Activated naive CD4-positive, alpha-beta T cell treated with anti-CD3 and anti-CD28 coated beads, Interleukin-2, amount 10 ng/mL, durations not matched to agents 7 days and 5 days (primary cell): ENCODE measurements at regions not wholly inside any gene's neighbourhood (a gene's known extent, or its start where the extent isn't known, plus 50 kb on each side); places are given as distances from the start of the nearest gene placed in this dataset.

Experiments
- CTCF ChIA-PET: fragments of 350-600 bp; sonication (Branson Sonifier 250); formaldehyde crosslinking; loops from one replicate; lab custom pipeline; 2021; ENCODE audit warnings: antibody characterized with exemption; lab: Charles Lee
- DNase-seq: peaks from one replicate; pipeline ENCODE4 v3.0.0-alpha.2; 2020
- H3K27ac Mint-ChIP-seq: one replicate; pipeline ENCODE4 v1.8.0; 2021; ENCODE audit warnings: mild to moderate bottlenecking, moderate library complexity, mixed read lengths
- H3K27me3 Mint-ChIP-seq: one replicate; pipeline ENCODE4 v1.8.0; 2021; ENCODE audit warnings: mild to moderate bottlenecking, mixed read lengths
- H3K36me3 Mint-ChIP-seq: one replicate; pipeline ENCODE4 v1.8.0; 2021; ENCODE audit warnings: mixed read lengths
- H3K4me1 Mint-ChIP-seq: one replicate; pipeline ENCODE4 v1.8.0; 2021; ENCODE audit warnings: mixed read lengths
- H3K4me3 Mint-ChIP-seq: one replicate; pipeline ENCODE4 v1.8.0; 2021; ENCODE audit warnings: mild to moderate bottlenecking, moderate library complexity, mixed read lengths
- H3K9me3 Mint-ChIP-seq: one replicate; pipeline ENCODE4 v1.8.0; 2021; ENCODE audit warnings: mixed read lengths

DNA sequence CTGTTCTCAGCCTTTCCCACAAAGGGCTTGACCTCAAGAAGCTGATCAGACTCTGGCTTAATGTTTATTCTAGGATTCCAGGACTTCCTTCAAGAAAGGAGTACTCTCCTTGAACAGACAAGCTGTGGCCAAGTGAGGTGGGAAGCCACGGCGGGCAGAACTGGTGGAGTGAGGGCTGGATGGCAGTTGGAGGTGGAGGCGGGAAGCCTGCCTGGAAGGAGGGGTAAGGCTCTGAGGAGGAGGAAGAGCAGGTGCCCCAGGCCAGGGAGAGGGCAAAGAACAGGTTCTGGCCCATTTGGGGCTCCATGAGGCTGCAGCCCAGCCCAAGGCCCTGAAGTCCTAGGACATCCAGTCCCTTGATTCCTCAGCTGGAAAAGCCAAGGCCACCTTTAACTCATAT lies 143.9 kb downstream of the CYP26B1 start:
- H3K9me3 Mint-ChIP-seq: no peaks in the 10 kb centered on the region
- no peak for DNase-seq
- H3K27me3 Mint-ChIP-seq: peaks cover 4% of the 10 kb centered on the region
- no peak overlapping the region for H3K27ac Mint-ChIP-seq
- no peaks in the 10 kb centered on the region for H3K4me1 Mint-ChIP-seq
- no peaks in the 10 kb centered on the region for H3K36me3 Mint-ChIP-seq
- CTCF ChIA-PET: no interaction called here
- H3K4me3 Mint-ChIP-seq: no peak overlapping the region

DNA sequence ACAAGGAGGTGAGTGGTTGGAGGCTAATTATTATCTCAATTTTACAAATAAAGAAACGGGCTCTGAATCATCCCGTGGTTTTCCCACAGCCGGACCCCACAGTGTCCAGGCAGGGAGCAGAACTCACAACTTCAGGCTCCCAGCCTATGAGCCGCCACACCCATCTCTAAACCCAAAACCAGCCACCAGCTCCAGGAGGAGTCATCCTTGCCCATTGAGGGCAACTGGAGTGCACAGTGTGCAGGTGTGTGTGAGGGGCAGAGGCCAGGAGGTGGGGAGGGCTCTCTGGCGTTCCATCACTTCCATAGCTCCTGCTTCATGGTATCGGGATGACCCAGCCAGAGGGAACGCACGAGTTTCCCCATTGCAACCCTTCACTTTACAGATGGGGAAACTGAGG lies 144.5 kb downstream of the CYP26B1 start:
- CTCF ChIA-PET: no interaction called here
- no peaks in the 10 kb centered on the region for H3K36me3 Mint-ChIP-seq
- no peak overlapping the region for H3K27ac Mint-ChIP-seq
- peaks cover 4% of the 10 kb centered on the region for H3K27me3 Mint-ChIP-seq
- no peak overlapping the region for H3K4me3 Mint-ChIP-seq
- no peaks in the 10 kb centered on the region for H3K4me1 Mint-ChIP-seq
- no peak for DNase-seq
- H3K9me3 Mint-ChIP-seq: no peaks in the 10 kb centered on the region

DNA sequence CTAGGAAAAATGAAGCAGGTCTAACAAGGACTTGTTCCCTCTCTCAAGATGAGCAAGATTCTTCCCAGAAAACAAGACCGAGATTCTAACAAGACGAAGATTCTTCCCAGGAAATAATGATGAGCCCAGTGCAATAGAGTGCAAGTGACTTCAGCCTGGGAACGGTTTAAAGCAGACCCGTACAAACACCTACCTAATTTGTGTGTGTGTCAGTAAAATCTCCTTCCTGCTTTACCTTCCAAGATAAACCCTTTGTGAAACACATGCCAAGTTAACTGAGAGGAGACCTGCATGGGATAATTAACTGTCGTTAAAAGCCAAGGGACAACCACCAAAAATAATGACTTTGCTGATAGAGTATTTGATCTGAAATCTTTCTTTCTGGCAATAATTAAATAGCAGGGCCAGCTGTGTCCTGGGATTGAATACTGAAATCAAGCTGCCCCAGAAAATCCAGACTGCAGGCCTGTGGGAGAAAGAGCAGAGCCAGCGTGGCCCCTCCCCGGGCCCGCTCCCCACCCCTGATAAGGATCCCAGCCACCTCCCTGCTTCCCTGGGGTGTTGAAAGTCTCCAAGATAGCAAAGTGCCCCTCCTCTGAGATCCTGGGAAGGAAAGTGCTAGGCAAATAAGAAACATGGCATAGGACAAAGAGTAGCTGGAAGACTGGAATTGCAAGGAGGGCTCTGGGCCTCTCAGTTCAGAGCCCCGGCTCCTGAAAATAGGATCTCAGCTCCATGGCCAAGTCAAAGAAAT lies 145.5 kb downstream of the CYP26B1 start:
- no peaks in the 10 kb centered on the region for H3K9me3 Mint-ChIP-seq
- H3K27ac Mint-ChIP-seq: no peak overlapping the region
- no peak for DNase-seq
- H3K27me3 Mint-ChIP-seq: peaks cover 4% of the 10 kb centered on the region
- CTCF ChIA-PET: no interaction called here
- H3K4me1 Mint-ChIP-seq: no peaks in the 10 kb centered on the region
- no peak overlapping the region for H3K4me3 Mint-ChIP-seq
- H3K36me3 Mint-ChIP-seq: no peaks in the 10 kb centered on the region

DNA sequence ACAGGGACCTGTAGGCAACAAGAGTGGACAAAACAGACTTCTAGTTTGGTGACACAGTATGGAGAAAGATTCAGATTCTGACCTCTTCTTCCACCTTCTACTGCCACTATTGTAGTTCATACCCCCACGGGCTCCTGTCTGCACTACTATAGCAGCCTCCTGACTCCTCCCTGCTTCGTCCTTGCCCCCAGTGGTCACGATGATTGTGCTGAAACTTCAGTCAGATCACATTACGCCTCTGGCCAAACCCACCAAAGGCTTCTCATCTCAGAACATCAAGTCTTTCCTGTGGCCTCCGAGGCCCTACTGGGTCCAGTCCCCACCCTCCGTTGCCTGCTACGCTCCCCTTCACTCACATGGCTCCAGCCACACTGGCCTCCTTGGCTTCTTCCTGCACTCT lies 147.6 kb downstream of the CYP26B1 start:
- Mint-ChIP-seq H3K9me3 (no peaks in the 10 kb centered on the region), H3K27ac (no peak overlapping the region), H3K36me3 (no peaks in the 10 kb centered on the region), H3K4me3 (no peak overlapping the region), H3K27me3 (peaks cover 4% of the 10 kb centered on the region), H3K4me1 (no peaks in the 10 kb centered on the region)
- DNase-seq: no peak
- CTCF ChIA-PET: no interaction called here

DNA sequence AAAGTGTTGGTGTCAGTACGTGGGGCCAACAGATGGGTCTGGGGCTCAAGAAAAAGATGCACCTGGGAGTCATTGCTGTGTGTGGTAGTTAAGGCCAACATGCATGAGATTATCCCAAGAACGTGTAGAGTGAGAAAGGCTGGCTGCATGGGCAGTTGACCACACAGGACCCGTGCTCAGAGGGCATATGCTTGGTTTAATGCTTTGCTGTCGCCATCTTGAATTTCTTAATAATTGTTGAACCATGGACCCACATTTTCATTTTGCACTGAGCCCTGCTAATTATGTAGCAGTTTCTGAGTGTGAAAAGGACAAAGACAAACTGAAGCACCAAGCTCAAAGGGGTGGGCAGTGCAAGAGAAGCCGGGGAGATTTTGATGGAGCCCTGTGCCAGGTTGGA lies 148.1 kb downstream of the CYP26B1 start:
- H3K4me1 Mint-ChIP-seq: no peaks in the 10 kb centered on the region
- H3K36me3 Mint-ChIP-seq: no peaks in the 10 kb centered on the region
- H3K27ac Mint-ChIP-seq: no peak overlapping the region
- peaks cover 4% of the 10 kb centered on the region for H3K27me3 Mint-ChIP-seq
- no peak overlapping the region for H3K4me3 Mint-ChIP-seq
- H3K9me3 Mint-ChIP-seq: no peaks in the 10 kb centered on the region
- CTCF ChIA-PET: no interaction called here
- no peak for DNase-seq

DNA sequence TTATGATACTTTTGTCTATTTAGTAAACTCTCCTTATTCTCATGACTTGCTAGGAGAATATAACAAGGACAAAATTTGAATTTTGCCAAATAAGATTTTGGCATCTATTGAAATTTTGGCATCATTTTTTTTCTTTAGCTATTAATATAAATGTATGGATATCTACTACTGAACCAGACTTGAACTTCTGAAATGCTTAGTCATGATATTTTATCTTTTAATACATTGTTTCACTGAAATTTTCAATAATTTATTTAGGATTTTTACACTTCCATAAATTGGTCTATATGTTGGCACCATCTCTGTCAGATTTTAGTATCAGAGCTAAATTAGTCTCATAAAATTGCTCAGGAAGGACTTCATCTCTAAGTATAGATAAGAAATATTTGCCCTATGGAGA lies 149.8 kb downstream of the CYP26B1 start:
- DNase-seq: no peak
- Mint-ChIP-seq H3K4me3 (no peak overlapping the region), H3K36me3 (no peaks in the 10 kb centered on the region), H3K27ac (no peak overlapping the region), H3K4me1 (no peaks in the 10 kb centered on the region), H3K27me3 (peaks cover 4% of the 10 kb centered on the region), H3K9me3 (no peaks in the 10 kb centered on the region)
- CTCF ChIA-PET: no interaction called here

DNA sequence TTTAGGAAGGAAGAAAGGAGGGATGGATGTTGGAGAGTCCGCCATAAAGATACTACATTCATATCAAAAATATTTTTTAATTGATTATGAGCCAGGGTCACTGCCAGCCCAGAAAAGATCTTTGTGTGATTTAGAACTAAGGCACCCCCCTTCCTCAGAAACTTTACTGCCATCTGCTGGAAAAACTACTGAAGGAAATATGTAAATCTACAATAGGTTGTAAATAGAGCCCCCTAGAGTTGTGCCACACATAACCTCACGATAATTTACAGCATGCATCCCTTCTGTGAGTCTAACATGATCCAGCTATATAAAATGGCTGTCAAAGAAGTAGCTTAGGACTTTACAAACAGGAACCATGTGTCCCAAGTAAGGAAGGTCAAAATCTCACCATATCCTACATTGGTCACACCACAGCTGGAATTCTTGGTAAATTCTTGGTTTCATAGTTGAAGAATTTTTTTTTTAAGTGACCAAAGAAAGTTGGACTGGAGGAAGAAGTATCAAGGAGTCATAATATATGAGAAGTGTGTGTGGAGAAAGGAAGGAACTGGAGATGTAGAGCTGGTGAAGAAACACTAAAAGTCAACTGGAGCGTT lies 152.5 kb downstream of the CYP26B1 start:
- H3K4me1 Mint-ChIP-seq: no peaks in the 10 kb centered on the region
- no peak for DNase-seq
- H3K36me3 Mint-ChIP-seq: no peaks in the 10 kb centered on the region
- no peak overlapping the region for H3K27ac Mint-ChIP-seq
- CTCF ChIA-PET: no interaction called here
- no peaks in the 10 kb centered on the region for H3K9me3 Mint-ChIP-seq
- H3K4me3 Mint-ChIP-seq: no peak overlapping the region
- peaks cover 1% of the 10 kb centered on the region for H3K27me3 Mint-ChIP-seq

DNA sequence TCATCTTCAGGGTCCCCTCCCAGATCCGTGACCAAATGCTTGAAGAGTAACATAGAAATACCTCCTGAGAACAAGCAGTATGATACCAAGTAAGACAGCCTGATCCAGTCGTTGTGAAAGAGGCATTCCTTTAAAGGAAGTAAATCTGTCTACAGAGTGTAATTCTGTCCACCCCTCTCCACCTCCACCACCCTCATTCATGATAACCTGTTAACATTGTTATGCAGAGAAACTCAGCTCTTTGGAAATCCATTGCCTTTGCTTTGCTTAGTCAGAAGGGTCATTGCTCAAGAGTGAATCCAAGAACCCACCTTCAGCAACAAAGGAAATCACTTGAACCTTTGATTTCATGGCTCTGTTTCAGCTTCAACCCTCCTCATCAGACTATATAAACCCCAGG lies 155.6 kb downstream of the CYP26B1 start:
- no peaks in the 10 kb centered on the region for H3K9me3 Mint-ChIP-seq
- CTCF ChIA-PET: no interaction called here
- DNase-seq: no peak
- no peak overlapping the region for H3K4me3 Mint-ChIP-seq
- H3K4me1 Mint-ChIP-seq: no peaks in the 10 kb centered on the region
- H3K36me3 Mint-ChIP-seq: no peaks in the 10 kb centered on the region
- no peaks in the 10 kb centered on the region for H3K27me3 Mint-ChIP-seq
- H3K27ac Mint-ChIP-seq: no peak overlapping the region

DNA sequence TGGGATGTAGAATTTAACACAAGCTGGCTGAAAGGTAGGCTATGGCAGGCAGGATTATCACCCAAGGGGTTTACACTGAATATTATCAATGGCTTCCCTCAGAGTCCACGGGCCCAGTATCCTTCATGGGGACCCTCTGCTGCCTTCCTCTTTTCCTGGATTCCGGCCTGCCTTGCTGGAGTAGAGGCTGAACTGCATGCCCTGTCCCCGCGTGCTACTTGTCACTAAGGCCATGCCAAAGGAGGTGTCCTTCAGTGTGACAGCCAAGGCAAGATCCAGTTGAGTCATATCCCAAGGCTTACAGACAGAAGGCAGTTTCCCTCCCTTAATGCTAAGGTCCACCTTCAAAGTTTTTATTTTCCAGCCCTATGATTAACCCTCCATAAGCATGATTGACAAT lies 156.3 kb downstream of the CYP26B1 start:
- Mint-ChIP-seq H3K27me3 (no peaks in the 10 kb centered on the region), H3K9me3 (no peaks in the 10 kb centered on the region), H3K27ac (no peak overlapping the region), H3K4me3 (no peak overlapping the region), H3K4me1 (no peaks in the 10 kb centered on the region), H3K36me3 (no peaks in the 10 kb centered on the region)
- DNase-seq: no peak
- CTCF ChIA-PET: no interaction called here

DNA sequence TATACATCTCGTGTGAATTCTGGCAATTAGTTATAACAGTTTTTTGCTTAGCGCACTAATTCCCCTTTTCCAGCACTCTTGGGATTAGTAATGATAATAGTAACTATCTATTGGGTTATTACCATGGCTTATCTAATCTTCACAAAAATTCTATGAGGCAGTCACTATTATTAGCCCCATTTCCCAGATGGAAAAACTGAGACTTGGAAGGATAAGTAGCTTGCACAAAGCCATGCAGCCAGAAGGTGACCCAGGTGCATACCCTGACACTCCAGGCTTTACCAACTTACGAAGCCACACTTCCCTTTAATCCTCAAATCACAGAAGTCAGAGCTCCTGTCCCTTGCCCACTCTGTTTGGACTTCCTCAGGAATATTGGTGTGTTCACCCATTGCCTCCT lies 156.8 kb downstream of the CYP26B1 start:
- no peak overlapping the region for H3K27ac Mint-ChIP-seq
- DNase-seq: no peak
- H3K4me3 Mint-ChIP-seq: no peak overlapping the region
- no peaks in the 10 kb centered on the region for H3K4me1 Mint-ChIP-seq
- CTCF ChIA-PET: no interaction called here
- H3K9me3 Mint-ChIP-seq: no peaks in the 10 kb centered on the region
- H3K27me3 Mint-ChIP-seq: no peaks in the 10 kb centered on the region
- no peaks in the 10 kb centered on the region for H3K36me3 Mint-ChIP-seq

DNA sequence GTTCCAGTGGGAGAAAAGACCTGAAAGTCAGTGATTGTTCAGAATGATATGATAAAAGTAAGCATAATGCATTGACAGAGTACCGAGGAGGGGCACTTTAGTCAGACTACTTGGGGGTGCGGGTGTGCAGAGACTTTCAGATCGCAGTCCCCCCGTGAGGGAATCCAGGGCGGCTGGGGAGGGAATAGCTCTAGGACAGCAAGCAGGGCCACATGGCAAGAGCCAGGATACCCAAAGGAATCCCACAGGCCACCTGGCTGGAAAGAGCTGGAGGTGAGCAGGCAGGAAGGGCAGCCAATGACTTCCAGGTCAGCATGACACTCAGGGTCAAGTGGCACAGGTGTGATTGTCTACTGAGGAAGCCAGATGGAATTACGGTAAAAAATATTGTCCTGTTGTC lies 157.5 kb downstream of the CYP26B1 start:
- Mint-ChIP-seq H3K27ac (no peak overlapping the region), H3K27me3 (no peaks in the 10 kb centered on the region), H3K9me3 (no peaks in the 10 kb centered on the region), H3K4me1 (no peaks in the 10 kb centered on the region), H3K36me3 (no peaks in the 10 kb centered on the region), H3K4me3 (no peak overlapping the region)
- DNase-seq: no peak
- CTCF ChIA-PET: no interaction called here

DNA sequence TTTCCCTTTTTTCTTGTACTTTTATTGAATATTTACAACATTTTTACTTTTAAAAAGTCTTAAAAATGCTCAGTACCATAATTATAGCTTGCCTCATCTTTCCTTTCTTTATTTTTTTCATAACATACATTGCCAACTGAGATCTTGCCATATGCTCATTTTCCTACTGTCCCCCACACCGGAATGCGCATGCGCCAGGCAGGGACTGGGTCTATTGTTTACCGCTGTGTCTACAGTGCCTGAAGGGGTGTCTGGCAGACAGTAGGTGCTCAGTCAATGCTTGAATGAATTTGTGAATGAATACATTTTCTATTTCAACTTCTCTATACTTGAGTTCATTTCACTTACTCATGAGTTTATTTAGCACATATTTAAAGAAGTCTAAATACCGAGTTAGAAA lies 158.0 kb downstream of the CYP26B1 start:
- Mint-ChIP-seq H3K27ac (no peak overlapping the region), H3K36me3 (no peaks in the 10 kb centered on the region), H3K4me3 (no peak overlapping the region), H3K9me3 (no peaks in the 10 kb centered on the region), H3K4me1 (no peaks in the 10 kb centered on the region), H3K27me3 (no peaks in the 10 kb centered on the region)
- CTCF ChIA-PET: no interaction called here
- no peak for DNase-seq

DNA sequence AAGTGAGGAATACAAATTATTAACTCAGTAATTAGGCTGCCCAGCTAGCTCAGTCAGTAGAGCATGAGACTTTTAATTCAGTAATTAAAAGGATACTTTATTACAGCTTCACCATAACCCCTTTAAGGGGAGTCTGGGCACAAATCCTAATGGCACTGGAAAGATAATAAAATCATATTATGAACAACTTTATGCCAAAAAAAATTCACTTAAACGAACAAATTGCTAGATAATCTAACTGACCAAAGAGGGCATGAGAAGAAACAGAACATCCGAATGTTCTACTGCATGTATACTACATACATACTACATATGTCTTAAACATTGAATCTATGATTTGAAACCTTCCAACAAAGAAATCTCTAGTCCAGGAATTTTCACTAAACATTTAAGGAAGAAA lies 159.5 kb downstream of the CYP26B1 start:
- Mint-ChIP-seq H3K27me3 (no peaks in the 10 kb centered on the region), H3K4me1 (no peaks in the 10 kb centered on the region), H3K27ac (no peak overlapping the region), H3K36me3 (no peaks in the 10 kb centered on the region), H3K9me3 (no peaks in the 10 kb centered on the region), H3K4me3 (no peak overlapping the region)
- DNase-seq: no peak
- CTCF ChIA-PET: no interaction called here

DNA sequence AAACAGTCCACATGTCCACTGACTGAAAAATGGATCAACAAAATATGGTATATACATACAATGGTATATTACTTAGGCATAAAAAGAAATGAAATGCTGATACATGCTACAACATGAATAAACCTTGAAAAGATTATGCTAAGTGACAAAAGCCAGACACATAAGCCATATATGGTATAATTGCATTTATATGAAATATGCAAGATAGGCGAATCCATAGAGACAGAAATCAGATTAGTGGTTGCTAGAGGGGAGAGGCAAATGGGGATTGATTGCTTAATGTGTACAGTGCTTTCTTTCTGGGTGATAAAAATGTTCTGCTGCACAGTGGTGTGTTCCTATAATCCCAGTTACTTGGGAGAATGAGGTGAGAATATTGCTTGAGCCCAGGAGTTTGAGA lies 171.0 kb downstream of the CYP26B1 start:
- CTCF ChIA-PET: interaction anchor here (0.7 kb wide), 1 partner anchor 107 kb away, joined by 3 read pairs; no protein-coding TSS in a partner anchor
- DNase-seq: no peak
- Mint-ChIP-seq H3K4me1 (no peaks in the 10 kb centered on the region), H3K9me3 (no peaks in the 10 kb centered on the region), H3K27me3 (no peaks in the 10 kb centered on the region), H3K36me3 (no peaks in the 10 kb centered on the region), H3K4me3 (no peak overlapping the region), H3K27ac (no peak overlapping the region)

DNA sequence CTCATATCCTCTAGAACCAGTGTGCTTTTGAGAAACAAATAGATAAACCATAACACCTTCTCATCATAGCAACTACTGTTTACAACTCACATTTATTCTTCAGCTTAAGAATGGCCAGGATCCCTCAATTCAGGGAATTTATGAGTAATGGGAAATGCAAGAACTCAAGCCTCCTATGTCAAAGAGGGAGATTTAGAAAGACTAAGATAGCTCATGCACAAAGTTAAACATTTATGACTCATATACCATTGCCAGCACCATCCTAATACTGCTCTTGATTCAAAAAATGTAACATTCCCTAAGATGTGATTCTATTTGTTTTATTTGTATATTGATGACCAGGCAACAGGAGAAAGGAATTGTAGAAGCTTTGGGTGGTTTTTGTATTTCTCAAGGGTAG lies 172.8 kb downstream of the CYP26B1 start:
- Mint-ChIP-seq H3K4me3 (no peak overlapping the region), H3K9me3 (no peaks in the 10 kb centered on the region), H3K4me1 (no peaks in the 10 kb centered on the region), H3K27ac (no peak overlapping the region), H3K36me3 (no peaks in the 10 kb centered on the region), H3K27me3 (no peaks in the 10 kb centered on the region)
- CTCF ChIA-PET: interaction anchor here (1.3 kb wide), 1 partner anchor 51 kb away, joined by 3 read pairs; no protein-coding TSS in a partner anchor
- DNase-seq: no peak
